Mucosa of descending colon (tissue), 3 donors: ENCODE measurements at regions not wholly inside any gene's neighbourhood (a gene's known extent, or its start where the extent isn't known, plus 50 kb on each side); places are given as distances from the start of the nearest gene placed in this dataset.

Experiments used
- ATAC-seq: fragments of 200-7000 bp; cut with Tn5 transposase; one replicate; pipeline ENCODE4 v1.9.1; 2020; ENCODE audit warnings: mild to moderate bottlenecking, moderate library complexity
- DNase-seq, 3 donors: peaks; one replicate each; pipeline ENCODE4 v3.0.0-alpha.2; 2020
- H3K36me3 ChIP-seq: fragments of 200-600 bp; one replicate; pipeline ENCODE4 v1.8.0; 2021; ENCODE audit warnings: low read depth, mild to moderate bottlenecking
- H3K4me1 ChIP-seq: fragments of 200-600 bp; one replicate; pipeline ENCODE4 v1.8.0; 2021; ENCODE audit warnings: low read depth, mild to moderate bottlenecking
- H3K4me3 ChIP-seq: fragments of 200-600 bp; one replicate; pipeline ENCODE4 v1.8.0; 2021; ENCODE audit warnings: mild to moderate bottlenecking
- H3K9me3 ChIP-seq: fragments of 200-600 bp; one replicate; pipeline ENCODE4 v1.8.0; 2021; ENCODE audit warnings: mild to moderate bottlenecking
- intact Hi-C, 2 donors: fragments of 100-400 bp; cut with DNase I in 1 of 2; cut with micrococcal nuclease in 1 of 2; formaldehyde crosslinking; loops; one replicate each; pipeline versions ENCODE4 v1.11.0 to v1.11.1; 2022; cut with DNase I, micrococcal nuclease
- TF ChIP-seq, protein P1 (sequence below): fragments of 200-600 bp; IDR thresholded peaks from one replicate; pipeline ENCODE4 v1.8.0; 2022; ENCODE audit warnings: antibody characterized with exemption, mild to moderate bottlenecking
- donor health status: DM: no; HTN: no; CAD: no; lungs with moderate emphysema.
- donor health status: DM: no; HTN: no; CAD: no.
- donor health status: DM: no; HTN: yes; CAD: no.

DNA sequence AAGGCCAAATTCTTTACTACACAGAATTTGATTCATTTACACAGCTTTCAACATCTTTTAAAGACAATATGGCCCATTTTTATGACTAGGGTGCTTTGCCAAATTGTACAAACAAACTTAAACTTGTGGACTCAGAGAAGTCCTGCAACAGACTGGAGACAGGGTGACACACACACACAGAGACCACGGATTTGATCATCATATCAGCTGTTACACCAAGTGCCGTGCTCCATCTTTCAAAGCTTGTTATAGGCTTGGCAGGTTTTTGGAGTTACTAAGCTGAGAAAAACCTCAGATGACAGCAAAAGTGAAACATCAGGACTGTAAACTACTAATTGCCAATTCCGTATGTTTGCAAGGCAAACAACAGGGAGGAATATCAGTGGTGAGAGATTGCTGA, 811.7 kb downstream of the GALC start:
- Histone ChIP-seq H3K4me1 (no peaks in the 10 kb centered on the region), H3K9me3 (peaks cover 38% of the 10 kb centered on the region), H3K4me3 (no peak overlapping the region), H3K36me3 (no peaks in the 10 kb centered on the region)
- ATAC-seq (no peak), DNase-seq (no peak)
- intact Hi-C loops = no loop called here
- TF ChIP-seq, protein P1, sequence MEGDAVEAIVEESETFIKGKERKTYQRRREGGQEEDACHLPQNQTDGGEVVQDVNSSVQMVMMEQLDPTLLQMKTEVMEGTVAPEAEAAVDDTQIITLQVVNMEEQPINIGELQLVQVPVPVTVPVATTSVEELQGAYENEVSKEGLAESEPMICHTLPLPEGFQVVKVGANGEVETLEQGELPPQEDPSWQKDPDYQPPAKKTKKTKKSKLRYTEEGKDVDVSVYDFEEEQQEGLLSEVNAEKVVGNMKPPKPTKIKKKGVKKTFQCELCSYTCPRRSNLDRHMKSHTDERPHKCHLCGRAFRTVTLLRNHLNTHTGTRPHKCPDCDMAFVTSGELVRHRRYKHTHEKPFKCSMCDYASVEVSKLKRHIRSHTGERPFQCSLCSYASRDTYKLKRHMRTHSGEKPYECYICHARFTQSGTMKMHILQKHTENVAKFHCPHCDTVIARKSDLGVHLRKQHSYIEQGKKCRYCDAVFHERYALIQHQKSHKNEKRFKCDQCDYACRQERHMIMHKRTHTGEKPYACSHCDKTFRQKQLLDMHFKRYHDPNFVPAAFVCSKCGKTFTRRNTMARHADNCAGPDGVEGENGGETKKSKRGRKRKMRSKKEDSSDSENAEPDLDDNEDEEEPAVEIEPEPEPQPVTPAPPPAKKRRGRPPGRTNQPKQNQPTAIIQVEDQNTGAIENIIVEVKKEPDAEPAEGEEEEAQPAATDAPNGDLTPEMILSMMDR = no peak

DNA sequence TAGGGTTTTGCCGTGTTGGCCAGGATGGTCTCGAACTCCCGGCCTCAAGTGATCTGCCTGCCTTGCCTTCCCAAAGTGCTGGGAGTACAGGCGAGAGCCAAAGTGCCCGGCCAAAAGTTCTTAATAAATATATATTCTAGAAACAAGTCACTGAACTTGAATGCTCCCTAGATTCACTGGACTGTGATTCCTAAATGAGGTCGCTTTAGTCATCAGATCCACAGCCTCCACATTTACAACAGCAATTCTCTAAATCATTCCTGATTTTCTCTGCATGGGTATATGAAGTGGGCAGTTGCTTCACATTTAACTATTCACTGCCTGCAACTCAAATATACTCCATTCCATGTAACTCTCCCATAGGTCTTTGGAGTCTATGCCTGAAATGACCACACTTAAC, 813.0 kb downstream of the GALC start:
- Histone ChIP-seq H3K4me3 (no peak overlapping the region), H3K4me1 (no peaks in the 10 kb centered on the region), H3K36me3 (no peaks in the 10 kb centered on the region), H3K9me3 (peaks cover 40% of the 10 kb centered on the region)
- TF ChIP-seq, protein P1 = no peak
- intact Hi-C loops = no loop called here
- ATAC-seq (no peak), DNase-seq (no peak)

DNA sequence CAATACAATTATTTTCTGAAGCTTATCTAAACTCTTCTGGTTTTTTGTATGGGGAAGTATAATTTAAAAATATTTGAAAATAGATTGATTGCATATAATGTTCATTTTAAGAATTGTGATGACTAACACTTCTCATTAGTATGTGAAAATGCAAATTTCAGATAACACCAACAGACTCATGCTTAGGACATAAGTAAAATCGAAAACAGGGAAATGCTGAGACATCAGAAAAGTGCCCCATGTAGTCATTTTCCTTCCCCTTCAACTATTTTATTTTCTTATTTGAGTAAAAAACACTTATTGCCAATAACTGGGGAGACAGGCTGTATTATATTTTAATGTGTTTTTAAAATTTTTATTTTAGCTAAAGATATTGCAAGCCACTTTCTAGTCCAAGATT, 814.7 kb downstream of the GALC start:
- TF ChIP-seq, protein P1 = no peak
- ATAC-seq (no peak), DNase-seq (no peak)
- Histone ChIP-seq H3K4me1 (no peaks in the 10 kb centered on the region), H3K36me3 (no peaks in the 10 kb centered on the region), H3K9me3 (peaks cover 46% of the 10 kb centered on the region), H3K4me3 (no peak overlapping the region)
- intact Hi-C loops = no loop called here

DNA sequence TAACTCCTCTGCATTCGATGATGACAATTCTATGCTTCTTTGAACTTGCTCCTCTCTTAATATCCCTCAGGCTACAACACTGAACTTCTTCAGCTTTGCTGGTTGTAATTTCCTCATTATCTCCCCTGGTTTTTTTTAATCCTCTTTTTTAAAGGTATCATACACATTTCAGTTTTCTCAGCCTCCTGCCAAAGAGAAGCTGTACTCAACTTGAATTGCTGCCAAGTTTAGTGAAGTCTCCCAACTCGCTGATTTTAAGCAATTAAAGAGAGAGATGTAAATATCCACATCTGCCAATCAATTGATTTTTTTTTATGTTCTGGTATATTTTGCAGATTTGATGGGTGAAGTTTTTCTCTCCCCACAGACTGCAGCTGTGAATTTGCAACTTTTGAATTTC, 817.8 kb downstream of the GALC start:
- H3K36me3 ChIP-seq = no peaks in the 10 kb centered on the region
- intact Hi-C loops = no loop called here
- no peak overlapping the region for H3K4me3 ChIP-seq
- TF ChIP-seq, protein P1 = no peak
- ATAC-seq (no peak), DNase-seq (no peak)
- H3K9me3 ChIP-seq = peaks cover 51% of the 10 kb centered on the region
- H3K4me1 ChIP-seq = no peaks in the 10 kb centered on the region

DNA sequence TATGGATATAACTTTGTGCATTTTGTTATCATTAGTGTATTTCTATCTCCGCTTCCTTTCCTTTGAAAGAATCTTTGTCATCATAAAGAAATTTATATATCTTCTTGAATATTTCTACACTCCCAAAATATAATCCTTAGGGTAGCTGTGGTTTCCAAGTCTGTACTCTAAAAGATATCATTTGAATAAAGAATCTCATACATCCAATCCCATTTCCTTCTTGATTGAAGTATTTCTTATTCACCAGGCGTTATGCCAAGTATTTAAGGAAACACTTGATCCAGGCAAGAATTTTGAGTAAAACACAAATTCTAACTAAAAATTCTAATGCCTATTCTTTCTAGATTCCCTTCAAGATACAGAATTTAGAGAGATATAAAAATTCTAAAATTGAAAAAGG, 821.8 kb downstream of the GALC start:
- intact Hi-C loops = no loop called here
- H3K9me3 ChIP-seq = peaks cover 38% of the 10 kb centered on the region
- no peaks in the 10 kb centered on the region for H3K4me1 ChIP-seq
- no peak for DNase-seq
- no peaks in the 10 kb centered on the region for H3K36me3 ChIP-seq
- TF ChIP-seq, protein P1 = no peak
- no peak for ATAC-seq
- no peak overlapping the region for H3K4me3 ChIP-seq

DNA sequence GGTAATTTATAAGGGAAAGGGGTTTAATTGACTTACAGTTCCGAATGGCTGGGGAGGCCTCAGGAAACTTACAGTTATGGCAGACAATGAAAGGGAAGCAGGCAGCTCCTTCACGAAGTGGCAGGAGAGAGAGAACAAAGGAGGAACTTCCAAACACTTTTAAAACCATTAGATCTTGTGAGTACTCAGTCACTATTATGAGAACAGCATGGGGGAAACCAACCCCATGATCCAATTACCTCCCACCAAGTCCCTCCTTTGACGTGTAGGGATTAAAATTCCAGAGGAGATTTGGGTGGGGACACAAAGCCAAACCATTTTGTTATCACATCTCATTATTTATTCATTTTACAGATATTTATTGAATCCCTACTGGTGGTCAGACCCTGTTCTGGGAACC, 822.8 kb downstream of the GALC start:
- no peak for DNase-seq
- Histone ChIP-seq H3K4me1 (no peaks in the 10 kb centered on the region), H3K36me3 (no peaks in the 10 kb centered on the region), H3K9me3 (peaks cover 35% of the 10 kb centered on the region), H3K4me3 (no peak overlapping the region)
- TF ChIP-seq, protein P1 = no peak
- intact Hi-C loops = no loop called here
- ATAC-seq = no peak
